HG02642 (cell line): ENCODE measurements at regions not wholly inside any gene's neighbourhood (a gene's known extent, or its start where the extent isn't known, plus 50 kb on each side); places are given as distances from the start of the nearest gene placed in this dataset.
A peak's percentile ranks its signal among the peaks of the same experiment; 100 is the strongest.
"Not testable (repeated sequence)": the region's sequence is repeated elsewhere in the genome, so short reads cannot be mapped to it uniquely, and the experiment has no call there.

Experiments
- ATAC-seq: cut with Tn5 transposase; IDR thresholded peaks from one replicate; pipeline ENCODE4 v1.9.1; 2021; ENCODE audit warnings: mild to moderate bottlenecking; ENCODE audit not compliant: unreplicated experiment, poor library complexity

DNA sequence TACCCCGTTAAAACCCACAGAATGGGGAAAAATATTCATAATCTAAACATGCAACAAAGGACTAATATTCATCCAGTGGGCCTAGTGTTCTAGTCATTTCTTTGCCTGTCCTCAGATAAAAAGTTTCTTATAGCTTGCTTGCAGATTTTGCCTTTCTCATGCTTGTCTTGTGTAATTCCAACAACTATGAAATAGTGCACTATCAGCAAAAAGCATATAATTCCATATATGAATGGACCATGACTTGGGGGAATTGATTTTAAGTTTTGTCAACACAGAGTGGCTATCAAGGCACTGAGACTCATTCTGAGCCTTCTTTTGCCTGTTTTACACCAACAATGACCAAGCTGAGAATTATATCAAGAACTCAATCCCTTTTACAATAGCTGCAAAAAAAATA, 278.6 kb upstream of the GPR149 start:
- no peak for ATAC-seq

DNA sequence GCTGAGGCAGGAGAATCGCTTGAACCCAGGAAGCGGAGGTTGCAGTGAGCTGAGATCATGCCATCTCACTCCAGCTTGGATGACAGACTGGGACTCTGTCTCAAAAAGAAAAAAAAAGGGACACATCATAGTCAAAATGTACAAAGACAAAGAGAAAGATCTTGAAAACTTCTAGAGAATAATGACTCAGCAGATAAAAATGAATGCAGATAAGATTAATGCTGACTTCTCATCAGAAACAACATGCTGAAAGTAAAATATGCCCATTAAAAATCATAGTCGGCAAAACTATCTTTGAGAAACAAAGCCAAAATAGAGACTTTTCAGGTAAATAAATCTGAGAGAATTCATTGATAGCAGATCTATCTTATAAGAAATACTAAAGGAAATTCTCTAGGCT, 271.1 kb upstream of the GPR149 start:
- ATAC-seq = no peak

DNA sequence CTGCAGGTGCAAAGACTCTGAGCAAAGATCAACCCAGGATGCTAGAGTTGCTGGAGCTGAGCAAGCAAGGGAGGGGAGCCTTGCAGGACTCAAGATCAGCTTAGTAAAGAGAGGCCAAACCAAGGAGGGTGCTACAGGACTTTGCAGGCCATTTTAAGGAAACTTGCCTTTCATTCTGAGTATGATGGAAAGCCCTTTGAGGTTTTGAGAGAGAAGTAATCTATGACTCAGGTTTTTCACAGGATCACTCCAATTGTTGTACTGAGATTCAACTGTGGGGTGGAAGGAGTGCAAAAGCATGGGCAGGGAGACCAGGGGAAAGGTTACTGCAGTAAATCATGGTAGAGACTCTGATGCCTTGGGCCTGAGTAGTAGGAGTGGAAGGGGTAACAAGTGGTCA, 260.4 kb upstream of the GPR149 start:
- ATAC-seq = peak; percentile 81

DNA sequence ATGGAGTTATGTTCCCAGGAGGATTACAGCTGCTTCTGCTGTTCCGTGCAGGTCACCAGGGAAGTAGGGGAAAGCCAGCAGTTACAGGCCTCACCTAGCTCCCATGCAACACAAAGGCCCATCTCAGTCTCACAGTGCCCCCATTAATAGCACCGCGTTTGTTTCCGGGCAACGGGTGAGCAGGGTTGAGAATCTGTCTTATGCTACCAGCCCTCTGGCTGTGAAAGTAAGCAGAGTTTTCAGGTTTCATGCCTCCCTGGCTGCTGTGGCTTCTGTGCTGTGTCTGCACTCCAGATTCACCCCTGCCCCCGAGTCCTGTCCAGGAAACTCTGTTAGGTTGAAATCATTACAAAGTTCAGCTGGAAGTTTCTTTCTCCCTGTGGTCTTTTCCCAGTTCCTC, 254.4 kb upstream of the GPR149 start:
- ATAC-seq = no peak

DNA sequence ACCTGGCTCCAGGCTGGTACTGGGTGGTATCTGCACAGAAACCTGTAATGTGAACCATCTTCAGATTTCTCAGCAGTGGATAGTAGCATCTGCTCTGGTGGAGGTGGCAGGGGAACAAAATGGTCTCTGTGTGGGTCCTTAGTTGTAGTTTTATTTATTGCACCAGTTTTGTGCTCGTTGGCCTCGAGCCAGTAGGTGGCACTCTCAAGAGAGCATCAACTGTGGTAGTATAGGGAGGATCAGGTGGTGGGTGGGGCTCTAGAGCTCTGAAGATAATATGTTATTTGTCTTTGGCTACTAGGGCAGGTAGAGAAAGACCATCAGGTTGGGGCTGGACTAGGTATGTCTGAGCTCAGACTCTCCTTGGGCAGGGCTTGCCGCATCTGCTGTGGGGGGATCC, 254.0 kb upstream of the GPR149 start:
- ATAC-seq = no peak

DNA sequence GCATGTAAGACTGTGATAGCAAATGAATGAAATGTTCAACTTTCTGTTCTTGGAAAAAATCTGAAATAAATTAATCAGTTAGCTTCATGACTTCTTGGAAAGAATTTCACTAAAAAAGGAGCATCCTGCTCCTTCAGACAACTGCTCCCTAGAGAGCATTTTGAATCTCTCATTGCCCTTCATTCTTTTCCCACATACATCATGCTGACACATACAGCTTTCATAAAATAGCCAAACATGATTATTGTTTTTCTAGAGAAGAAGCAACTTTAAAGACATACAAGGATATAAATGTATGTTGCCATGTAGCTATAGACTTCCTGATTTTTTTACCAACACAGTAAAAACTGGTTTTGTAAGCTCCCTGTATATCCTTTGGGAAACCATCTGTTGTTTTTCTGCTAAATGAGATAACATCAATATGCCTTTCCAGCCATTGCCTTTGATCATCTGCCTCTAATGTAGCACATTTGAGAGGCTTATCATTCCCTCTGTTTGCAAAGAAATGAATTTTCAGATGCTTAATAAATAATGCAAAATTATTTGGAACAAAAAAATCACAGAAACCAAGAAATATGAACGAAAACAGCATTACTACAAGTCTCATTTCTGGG, 248.2 kb upstream of the GPR149 start:
- ATAC-seq = no peak

DNA sequence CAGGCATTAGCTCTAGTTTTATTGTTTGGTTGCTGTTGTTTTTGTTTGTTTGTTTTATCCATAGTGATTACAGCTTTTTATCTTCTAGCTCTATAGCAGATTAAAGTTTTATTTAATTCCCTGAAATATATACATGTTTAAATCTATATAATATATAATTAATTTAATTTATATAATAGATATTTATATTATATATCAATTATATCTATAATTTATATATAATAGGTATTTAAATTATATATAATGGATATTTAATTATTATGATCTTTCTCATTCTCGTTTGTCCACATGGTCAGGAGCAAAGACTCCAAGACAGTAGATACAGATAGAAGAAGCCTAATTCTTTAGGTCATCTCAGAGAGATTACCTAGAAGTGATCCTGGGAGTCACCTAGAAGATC, 238.8 kb upstream of the GPR149 start:
- no peak for ATAC-seq

DNA sequence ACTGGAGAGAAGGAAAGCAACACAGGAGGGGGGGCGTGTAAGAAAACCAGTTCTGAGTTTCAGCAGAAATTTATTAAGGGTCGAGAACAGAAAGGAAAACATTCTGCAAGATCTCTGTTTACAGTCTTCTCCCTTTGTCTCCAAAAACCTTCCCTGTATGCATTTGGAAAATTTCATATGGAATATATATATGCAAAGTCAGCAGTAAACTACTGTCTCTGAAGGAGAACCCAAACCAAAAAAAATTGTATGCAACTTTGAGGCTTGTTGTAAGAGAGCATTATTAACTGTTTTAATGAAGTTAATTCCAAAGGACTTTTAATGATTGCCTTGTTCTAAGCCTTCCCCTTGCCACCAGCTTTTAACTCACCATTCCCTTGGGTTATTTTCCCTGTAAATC, 238.2 kb upstream of the GPR149 start:
- no peak for ATAC-seq

DNA sequence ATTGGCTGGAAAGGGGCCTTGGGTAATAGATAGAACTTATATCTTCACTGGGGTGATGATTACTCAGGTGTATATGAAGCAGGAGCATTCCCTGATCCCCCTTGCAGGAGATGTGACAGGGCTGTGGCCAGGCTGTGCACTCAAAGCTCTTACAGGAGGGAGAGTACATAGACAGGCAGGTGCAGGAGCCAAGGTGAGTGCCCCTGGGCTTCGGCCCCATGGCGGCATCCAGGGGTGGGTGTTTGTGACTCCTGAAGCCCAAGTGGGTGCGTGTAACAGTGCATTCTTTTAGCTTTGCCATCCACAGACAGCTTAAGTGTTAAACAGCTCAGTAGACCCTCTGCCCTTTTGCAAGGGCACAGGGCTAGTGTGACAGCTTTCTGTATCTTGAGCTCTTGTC, 236.6 kb upstream of the GPR149 start:
- no peak for ATAC-seq

DNA sequence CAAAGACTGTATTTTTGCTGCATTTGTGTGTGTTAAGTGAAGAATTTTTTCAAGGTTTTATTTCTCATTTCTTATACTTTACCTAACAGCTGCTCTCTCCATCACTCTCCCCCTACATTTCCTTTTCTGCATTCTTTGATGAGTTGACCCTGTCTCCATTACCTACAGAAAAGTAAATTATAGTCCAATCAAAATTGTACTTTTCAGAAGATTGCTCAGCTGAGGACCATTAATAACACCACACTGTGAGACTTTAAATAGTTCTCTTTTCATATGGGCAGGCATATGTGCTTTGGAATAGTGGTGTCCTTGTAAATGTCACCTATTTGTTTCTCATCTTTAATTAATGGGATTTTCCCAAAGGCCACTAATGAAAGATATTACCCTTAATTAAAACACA, 234.7 kb upstream of the GPR149 start:
- ATAC-seq = no peak

DNA sequence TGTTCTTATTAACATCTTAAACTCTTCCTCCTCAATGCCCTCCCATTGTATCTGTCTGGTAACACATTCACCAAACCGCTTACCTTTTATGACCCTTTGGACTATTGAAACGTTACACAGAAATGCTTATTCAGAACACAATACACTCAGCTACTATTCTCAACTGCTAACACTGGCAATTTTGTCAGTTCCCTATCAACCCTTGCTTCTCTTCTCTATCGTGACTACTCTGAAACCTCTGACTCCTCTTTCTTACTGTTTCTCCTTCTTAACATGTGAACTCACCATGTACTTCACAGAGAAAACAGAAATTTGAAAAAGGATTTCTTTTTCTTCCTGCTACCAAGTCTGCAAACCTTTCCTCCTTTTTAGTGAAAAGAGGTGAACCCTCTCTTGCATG, 232.9 kb upstream of the GPR149 start:
- ATAC-seq = no peak

DNA sequence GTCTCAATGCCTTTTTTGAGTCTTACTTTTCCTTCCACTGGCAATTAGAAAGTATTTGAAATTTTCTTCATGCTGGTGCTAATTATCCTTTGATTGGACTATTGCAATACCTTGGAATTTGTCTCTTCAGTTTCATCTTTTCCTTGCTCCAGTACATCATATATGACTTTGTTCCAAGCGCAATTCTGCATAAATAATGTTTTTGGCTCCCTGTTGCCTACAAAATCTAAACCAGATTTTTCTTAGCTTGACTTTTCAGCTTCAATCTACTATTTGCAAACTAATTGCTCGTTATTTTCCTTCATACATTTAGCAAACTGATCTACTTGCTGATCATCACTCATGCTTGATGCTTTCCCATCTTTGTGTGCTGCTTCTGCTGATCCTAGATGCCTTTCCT, 230.8 kb upstream of the GPR149 start:
- ATAC-seq = no peak

DNA sequence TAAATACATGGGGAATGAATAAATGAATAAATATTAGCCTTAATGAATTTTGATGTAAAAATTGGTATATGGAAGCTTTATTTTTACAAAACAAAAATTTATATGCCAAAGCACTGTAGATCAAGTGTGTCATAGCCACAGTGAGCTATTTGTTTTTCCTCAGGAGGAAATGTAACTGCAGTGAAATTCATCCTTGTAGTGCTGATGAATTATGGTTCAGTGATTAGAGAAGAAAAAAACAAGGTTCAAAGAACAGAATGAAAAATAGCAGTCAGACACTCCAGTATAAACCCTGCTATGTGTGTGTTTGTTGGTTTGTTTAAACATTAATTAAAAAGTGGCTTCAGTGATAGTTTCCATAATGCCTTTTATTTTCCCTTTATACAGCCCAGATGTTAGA, 228.0 kb upstream of the GPR149 start:
- ATAC-seq = no peak

DNA sequence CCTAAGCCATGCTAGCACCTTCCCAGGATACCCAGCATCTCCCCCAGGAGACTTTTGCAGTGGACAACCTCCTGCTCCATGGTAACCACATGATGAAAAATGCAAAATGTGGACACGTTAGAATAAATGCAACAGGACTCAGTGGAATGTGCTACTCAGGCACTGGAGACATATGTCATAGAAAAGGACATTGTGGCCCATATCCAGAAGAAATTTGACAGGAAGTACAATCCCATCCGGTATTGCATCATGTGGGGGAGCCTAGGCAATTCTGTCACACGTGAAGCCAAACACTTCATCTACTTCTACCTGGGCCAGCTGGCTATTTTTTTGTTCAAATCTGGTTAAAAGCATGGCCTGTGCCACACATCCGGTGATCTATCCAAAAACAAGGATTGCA, 227.2 kb upstream of the GPR149 start:
- no peak for ATAC-seq

DNA sequence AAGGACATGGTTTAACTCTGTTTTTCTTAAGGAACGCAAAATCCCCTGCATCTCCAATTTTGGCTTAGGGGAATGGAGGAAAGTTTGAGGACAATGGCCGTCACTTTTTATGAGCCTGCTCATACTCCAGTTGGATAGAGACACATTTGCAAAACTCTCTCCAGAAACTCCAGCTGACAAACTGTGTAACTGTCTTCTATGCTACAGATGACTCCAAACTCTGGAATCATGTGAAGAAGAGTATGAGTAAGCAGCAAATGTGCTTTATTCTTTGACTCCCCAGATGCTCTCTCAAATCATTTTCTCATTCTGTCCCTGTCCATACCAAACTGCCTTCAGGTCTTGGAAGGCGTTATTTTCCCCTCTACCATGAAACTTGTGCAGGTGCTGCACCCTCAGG, 226.5 kb upstream of the GPR149 start:
- ATAC-seq = no peak

DNA sequence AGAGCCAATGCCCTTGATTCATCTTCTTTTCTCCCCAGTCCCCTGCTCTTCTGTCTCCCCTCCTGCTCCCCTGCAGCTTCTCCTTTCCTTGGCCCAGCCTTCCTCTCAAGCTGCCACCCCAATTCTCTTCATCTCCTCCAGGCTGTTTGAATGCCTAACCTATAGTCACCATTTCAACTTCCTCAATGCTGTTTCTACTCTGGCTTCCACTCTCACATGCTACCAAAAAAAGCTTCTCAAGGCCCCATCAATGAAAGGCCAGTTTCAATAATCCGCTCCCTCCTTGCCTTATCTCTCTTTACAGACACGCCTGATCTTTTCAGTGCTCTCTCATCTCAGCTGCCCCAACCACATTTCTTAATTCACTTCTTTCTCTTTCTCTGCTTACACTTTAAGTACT, 212.2 kb upstream of the GPR149 start:
- no peak for ATAC-seq

DNA sequence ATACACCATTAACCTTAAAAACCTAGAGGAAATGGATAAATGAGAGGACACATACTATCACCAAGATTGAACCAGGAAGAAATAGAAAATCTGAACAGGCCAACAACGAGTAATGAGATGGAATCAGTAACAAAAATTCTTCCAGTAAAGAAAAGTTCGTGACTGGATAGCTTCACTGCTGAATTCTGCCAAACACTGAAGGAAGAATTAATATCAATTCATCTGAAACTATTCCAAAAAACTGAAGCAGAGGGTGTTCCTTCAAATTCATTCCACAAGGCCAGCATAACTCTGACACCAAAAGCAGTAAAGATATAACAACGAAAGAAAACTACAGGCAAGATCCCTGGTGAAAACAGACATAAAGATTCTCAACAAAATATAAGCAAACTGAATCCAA, 195.8 kb upstream of the GPR149 start:
- no peak for ATAC-seq

DNA sequence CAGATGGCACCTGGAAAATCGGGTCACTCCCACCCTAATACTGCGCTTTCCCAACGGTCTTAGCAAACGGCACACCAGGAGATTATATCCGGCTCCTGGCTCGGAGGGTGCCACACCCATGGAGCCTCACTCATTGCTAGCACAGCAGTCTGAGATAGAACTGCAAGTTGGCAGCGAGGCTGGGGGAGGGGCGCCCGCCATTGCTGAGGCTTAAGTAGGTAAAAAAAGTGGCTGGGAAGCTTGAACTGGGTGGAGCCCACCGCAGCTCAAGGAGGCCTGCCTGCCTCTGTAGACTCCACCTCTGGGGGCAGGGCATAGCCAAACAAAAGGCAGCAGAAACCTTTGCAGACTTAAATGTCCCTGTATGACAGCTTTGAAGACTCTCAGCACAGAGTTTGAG, 189.6 kb upstream of the GPR149 start:
- ATAC-seq = not testable (repeated sequence)

DNA sequence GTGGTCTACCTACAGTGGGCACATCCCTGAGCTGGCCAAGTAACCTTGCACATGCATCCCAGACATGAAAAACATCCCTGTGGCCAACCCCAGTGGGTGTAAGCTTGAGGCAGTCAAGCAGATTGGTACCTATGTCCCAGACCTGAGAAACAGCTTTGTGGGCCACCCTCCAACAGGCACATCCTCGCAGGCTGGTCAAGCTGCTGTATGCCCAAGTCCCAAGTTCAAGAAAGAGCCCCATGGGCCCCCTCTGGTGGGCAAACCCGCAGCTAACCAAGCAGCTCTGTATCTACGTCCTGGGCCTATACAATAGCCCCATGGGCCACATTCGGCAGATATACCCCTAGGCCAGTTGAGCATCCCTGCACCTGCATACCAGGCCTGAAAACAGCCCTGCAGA, 186.3 kb upstream of the GPR149 start:
- ATAC-seq = no peak

DNA sequence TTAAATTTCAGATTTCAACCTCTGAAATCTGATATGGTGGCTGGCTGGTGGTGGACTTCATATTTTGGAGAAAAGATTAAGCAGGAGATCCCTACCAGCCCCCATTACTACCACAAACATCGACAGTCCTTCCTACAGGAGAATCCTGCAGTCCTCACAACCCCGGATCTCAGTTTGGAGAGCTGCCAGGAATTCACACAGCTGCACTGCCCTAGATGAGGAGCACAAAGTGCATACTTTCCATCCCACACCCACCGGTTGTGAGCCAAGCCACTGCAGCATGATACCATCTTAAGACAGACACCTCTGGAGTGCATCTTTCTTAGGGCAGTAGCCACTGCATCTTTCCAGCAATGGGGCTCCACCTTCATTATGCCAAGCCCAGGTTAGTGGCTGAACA, 185.5 kb upstream of the GPR149 start:
- no peak for ATAC-seq

DNA sequence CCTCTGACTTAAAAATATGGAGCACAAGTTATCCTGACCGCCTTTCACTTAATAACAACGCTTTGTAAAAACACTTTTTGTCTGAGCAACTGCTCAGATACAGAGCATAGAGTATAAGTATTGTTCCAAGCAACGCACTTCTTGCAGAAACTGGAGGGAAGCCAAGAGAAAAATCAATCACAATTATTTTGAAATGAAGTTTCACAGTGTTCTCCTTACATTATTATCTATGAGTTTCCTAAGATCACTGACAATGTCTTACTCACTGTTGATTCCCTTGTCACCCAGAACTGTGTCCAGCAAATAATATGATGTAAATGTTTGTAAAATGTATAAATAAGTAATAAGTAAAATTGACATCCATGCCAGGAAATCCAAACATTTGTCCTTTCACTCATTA, 184.6 kb upstream of the GPR149 start:
- no peak for ATAC-seq

DNA sequence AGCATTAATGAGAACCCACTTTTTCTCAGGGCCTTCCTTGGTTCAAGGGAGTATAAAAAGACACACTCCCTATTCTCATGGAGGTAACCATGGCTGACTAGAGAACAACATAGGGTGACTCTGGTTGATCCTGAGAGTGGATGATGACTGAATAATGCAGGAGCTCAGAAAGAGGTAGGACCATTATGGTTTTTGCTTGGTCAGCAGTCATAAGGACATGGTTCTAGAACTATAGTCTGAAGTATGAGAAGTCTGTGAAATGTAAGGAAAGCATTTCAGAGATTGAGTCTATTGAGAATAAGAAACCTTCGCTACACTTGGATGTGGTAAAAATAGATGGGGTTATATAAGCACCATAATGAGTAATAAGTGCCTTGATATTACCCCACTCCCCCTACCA, 184.1 kb upstream of the GPR149 start:
- no peak for ATAC-seq

DNA sequence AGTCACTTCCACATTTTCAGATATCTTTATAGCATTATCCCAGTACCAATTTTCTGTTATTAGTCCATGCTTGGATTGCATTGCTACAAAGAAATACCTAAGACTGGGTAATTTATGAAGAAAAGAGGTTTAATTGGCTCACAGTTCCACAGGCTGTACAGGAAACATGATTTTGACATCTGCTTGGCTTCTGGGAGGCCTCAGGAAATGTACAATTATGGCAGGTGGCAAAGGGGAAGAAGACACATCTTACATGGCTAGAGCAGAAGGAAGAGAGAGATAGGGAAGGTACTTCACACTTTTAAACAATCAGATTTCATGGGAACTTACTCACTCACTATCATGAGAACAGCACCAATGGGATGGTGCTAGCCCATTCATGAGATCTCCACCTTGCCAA, 172.3 kb upstream of the GPR149 start:
- ATAC-seq = no peak
